Activated naive CD4-positive, alpha-beta T cell treated with Interleukin-2 at 50 U/mL for 16 hours (primary cell): ENCODE measurements at regions not wholly inside any gene's neighbourhood (a gene's known extent, or its start where the extent isn't known, plus 50 kb on each side); places are given as distances from the start of the nearest gene placed in this dataset.

Source experiments
- DNase-seq: peaks from one replicate; pipeline ENCODE4 v3.0.0-alpha.2; 2020

GRCh38 chr1:54497338-54497737 lies 50.7 kb upstream of the ACOT11 start:
- no peak for DNase-seq

GRCh38 chr1:54495954-54496353 lies 52.1 kb upstream of the ACOT11 start:
- no peak for DNase-seq

GRCh38 chr1:54493608-54494007 lies 54.4 kb upstream of the ACOT11 start:
- DNase-seq, result no peak

DNA sequence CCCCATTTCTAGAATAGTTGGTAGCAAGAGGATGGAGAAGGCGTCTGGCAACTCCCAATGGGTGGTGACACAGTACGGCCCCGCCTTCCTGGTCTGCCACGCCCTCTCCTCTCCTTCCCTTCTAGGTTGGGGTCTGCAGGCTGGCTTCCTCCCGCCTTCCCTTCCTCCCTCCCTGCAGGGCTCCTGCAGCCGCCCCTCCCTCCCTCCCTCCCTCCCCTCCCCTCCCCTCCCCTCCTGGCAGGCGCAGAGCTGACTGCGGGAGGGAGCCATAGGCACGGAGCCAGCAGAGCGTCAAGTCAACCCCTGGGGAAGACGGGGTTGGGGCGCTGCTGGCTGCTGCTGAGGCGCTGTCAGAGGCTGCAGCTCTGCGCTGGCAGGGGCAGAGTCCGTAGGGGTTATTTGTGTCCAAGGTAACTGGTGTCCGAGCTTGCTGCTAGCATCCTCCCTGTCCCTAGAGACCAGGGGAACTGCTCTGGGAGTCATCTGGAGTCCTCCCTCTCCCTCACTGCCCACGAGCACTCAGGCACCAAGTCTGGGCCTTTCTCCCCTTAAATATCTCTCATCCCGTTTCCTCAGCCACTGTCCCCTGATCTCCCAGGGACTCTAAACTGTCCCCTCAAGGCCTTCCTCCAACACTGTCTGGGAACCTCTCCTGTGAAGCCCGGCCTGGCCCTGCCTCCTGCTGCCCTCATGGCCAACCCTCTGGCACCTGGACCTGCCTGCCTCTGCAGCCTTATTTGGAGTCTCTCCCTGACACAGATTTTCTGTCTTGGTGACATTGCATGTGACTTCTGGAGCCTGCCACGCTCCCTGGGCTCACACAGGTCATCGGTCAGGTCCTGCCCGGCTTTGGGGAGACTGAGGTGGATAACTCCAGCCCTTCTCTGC lies 57.4 kb upstream of the ACOT11 start:
- DNase-seq, result no peak

DNA sequence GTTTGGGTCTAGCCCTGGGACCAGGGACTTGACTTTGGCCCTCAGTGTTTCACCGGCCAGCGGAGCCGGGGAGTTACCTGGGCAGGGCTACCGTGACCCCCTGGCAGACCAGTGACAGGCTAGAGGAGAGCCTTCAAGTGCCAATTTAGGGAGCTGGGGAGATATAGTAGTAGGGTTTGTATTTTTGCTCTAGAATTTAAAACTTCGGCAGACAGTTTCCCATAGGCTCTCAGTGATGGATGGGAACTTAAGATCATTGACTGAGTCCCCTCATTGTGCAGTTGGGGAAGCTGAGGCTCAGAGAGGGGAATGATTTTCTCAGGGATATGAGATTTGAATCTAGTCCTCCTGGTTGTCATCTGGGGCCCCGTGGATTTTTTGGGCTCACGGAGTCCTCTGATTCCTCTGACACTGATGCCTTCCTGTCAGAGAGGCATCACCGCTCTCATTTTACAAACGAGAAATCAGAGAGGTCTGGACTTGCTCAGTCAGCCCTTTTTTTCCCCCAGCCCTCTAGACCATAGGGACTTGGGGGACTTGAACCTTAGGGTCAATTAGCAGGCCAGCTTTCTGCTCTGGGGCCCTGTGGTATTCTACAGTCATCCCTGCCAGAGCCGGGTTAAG lies 58.3 kb upstream of the ACOT11 start:
- DNase-seq, result no peak

DNA sequence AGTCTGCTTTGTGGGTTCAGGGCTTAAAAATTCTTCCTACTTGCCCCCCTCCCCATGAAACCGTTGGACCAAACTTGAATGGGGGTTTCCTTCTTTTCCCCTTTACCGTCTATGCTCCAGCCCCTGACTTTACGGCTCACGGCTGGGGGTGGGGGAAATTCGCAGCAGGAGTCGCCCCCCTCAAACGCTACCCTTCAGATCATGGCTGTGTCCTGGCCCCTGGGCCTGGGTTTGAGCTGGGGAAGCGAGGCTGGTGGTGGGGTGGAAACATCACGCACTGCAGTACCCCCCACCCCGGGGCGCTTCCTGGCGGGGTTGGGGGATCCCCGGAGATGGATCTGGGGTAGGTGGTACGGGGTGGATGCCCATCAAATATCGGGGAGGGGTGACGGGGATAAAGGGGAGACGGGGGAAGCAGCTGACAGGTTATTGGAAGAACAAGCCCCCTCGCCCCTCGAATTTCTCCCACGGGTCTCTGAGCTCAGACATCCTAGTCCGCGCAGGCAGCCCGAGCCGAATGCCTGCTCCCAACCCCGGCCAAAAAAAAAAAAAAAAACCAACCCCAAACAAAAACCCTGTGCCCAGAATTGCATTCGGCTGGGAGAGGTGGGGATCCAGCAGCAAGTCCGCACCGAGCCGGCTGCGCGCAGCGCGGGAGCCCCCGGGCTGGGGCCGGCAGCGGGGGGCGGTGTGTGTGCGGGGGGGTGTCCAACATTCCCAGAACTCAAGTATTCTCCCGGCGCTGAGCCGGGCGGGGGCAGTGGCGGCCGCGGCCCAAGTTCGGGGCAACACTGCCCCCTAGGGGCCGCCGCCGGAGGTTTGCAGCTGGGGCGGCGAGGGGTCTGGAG lies 59.0 kb upstream of the ACOT11 start:
- peak; percentile 71 for DNase-seq

DNA sequence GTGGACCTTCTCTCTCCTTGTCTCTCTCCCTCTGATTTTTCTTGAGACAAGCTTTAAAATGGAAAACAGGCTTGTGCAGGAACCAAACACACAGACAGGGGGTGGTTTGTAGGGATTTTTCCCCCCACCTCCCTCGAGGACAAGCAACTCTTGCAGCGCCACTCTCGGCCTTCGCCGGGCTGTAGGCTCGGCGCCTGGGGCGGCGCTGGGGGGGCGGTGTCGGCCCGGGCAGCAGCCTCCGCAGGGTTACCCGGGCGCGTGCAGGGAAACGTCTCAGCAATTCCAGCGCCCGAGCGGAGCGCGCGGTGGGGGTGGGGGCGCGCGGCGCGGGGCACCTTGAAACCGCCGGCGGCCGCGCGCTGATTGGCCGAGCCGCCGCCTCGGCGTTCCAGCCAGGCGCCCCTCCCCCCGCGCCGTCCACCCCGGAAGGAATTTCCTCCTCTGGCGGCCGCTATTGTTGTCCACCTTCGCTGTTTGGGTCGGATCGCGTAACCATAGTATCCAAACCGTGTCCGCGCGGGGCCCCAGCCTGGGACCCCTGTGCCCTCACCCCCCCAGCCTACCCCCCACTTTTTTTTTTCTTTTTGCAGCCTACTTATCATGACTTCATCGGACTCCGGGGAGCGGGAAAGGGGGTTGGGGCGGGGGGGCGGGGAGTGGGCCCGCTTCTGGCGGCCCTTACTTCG lies 59.8 kb upstream of the ACOT11 start:
- DNase-seq, result peak; percentile 77

GRCh38 chr1:54487571-54488050 lies 60.4 kb upstream of the ACOT11 start:
- no peak for DNase-seq

GRCh38 chr1:54486907-54487306 lies 61.1 kb upstream of the ACOT11 start:
- DNase-seq, result no peak

DNA sequence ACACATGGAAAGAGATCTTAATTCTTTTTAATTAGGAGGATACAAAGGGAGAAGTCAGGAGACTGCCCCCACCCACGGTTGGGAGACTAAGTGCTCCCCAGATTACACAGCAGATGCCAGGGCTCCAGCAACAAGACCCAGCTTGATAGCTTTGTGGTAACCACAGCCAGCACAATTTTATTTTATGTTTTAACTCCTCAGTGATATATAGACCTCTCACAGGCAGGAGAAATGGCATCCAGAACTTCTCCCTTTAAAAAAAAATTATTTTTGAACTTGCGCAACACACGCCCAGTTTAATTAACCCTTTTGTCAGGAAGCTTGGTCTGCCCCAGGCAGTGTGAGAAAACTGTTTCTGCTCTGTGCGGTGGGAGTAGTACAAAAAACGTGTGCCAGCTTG lies 62.6 kb upstream of the ACOT11 start:
- no peak for DNase-seq

DNA sequence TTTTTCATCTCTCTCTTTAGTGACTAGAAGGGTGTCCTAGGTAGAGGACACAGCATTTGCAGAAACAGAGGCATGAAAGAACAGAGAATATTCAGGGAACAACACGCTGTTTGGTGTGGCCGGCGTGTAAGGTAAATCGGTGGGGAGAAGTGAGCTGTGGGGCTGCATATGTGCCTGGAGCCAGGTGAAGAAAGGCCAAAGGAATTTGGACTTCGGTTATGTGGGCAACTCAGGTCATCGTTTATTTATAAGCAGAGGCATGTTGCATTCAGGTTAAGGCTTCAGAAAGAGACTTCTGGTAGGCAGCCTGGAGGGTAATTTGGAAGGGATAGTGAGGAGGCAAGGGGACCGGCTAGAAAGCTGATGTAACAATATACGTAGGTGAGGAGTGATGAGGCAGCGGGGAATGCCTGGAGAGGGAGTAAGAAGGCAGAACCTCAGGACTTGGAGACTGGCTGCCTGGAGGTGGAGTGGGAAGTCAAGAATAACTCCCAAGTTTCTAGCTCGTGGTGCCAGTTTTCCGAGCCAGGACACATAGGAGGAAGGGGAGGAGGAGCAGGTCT lies 64.1 kb upstream of the ACOT11 start:
- DNase-seq, result no peak

DNA sequence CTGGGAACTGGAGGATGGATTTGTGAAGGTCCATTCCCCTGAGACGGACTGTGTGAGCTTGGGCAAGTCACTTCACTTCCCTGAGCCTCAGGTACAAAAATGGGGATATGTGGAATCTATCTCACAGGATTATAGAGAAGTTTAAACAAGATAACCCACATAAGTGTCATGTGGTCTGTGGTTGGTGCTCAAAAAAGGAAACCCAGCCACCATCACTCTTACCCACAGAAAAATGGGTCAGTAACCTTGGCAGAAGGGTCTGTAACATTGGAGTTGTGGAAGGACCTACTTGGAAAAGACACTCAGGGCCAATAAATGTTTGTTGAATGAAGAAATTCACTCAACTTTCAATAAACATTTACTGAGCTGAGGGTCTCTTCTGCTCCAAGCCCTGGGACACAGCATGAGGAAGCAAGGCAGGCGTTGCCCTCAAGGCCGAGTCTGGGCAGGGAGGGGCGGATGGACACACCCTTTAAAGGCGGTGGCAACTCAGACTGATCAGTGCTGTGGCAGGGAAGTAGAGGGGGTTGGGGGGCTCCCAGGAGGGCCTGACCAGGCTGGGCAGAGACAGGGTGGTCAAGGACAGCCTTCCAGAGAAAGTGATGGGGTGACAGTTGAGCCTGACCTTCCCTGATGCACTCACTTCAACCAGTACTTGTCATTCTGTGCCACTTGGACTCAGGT lies 66.7 kb upstream of the ACOT11 start:
- DNase-seq, result no peak

DNA sequence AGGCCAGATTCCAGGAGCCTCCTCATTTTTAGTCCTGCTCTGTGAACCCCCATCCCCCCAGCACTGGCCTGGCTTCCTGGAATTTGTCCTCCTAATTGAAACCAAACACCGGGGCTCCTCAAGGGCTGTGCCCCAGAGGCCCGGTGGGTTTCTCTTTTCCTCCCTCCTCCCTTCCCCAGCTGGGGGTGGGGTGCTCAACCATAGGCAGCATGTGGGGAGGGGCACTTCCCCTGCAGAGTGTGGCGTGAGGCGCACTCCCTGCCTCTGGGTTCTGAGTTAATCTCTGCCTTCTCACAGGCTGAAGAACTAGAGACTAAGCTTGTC lies 67.5 kb upstream of the ACOT11 start:
- no peak for DNase-seq

- DNase-seq, result no peak
Observed at GRCh38 chr1:54479841-54480524, 68.0 kb upstream of the ACOT11 start.

GRCh38 chr1:54479251-54479650 lies 68.8 kb upstream of the ACOT11 start:
- no peak for DNase-seq

GRCh38 chr1:54477153-54477561 lies 70.9 kb upstream of the ACOT11 start:
- DNase-seq, result no peak

DNA sequence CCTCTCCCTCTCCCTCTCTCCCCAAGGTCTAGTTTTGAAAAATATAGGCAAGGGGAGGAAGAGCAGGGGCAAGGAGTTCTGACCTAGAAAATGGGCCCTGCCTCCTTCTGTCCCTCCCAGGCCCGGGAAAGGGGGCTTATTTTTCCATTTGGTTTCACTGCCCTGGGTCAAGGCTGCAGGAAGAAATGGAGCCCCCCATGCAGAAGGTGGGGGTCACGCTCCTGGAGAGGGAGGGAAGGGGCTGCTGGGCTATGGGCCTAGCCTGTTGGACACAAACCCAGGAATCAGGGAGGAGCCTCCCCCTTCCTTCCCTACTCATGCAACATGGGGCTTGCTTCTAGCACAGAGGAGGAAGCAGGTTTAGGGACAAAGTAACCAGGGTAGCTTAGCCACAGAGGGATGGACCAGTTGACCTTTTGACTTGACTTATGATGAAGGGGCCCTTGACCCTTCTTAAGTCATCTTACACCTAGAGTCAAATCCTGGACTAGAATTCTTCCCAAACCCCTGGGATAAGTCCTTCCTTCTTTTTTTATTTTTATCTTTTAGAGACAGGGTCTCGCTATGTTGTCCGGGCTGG lies 70.4 kb upstream of the SSBP3 start:
- DNase-seq, result no peak

DNA sequence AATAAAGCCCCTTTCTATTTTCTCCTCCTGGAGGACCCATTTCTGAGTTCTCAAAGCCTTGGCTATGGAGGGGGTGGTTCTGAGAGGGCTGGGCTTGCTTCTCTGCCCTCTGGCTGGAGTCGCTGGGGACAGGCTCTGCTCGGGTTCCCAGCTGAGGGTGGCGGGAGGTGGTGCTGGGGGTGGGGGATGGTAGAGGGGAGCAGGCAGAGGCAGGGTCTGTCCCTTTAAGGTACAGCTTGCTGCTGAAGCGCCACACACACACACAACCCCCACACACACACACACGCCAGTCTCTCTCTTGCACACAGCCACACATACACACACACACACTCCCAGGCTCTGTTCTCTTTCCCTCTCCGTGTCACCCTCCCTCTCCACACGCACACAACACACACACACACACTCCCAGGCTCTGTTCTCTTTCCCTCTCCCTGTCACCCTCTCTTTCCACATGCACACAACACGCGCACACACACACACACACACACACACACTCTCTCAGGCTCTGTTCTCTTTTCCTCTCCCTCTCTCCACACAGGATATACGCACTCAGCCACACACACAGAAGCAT lies 69.8 kb upstream of the SSBP3 start:
- no peak for DNase-seq

DNA sequence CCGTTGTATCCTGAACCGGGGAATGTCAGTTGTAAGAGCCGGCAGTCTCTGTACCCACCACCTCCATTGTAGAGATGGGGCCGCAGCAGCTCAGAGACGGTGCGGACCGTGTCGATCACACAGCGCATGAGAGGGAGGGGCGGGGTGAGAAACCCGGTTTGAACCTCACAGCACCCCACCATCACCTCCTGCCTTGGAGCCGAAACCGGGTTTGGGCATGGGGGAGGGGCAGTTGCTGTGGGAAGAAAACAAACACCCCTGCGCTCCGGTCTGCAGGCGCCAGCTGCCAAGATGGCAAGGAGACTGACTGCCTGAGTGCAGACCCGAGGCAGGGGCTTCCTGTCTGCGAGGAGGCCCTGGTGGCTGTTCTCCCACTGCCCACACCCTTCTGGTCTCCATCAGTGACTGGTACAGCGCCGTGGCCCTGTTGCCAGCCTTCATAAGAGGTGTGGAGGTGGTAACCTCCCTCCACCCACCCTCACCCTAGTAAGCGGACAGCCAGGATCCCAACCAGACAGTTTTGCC lies 69.2 kb upstream of the SSBP3 start:
- peak; percentile 35 for DNase-seq
